T-helper 1 cell treated with Interleukin-12 subunit alpha and Interleukin-12 subunit beta and Interleukin-4 antibody, amounts not matched to agents 30 ng/mL and 1 ng/mL, for 36 hours (primary cell): ENCODE measurements at regions not wholly inside any gene's neighbourhood (a gene's known extent, or its start where the extent isn't known, plus 50 kb on each side); places are given as distances from the start of the nearest gene placed in this dataset.
"Not testable (repeated sequence)": the region's sequence is repeated elsewhere in the genome, so short reads cannot be mapped to it uniquely, and the experiment has no call there.

ENCODE experiments used
- intact Hi-C: fragments of 100-400 bp; cut with micrococcal nuclease; formaldehyde crosslinking; loops from one replicate; pipeline ENCODE4 v1.15.1; 2024

- intact Hi-C loops: no loop called here
Measured at GRCh38 chr7:119233015-119233414, 1008.5 kb downstream of the ANKRD7 start.

- intact Hi-C loops: no loop called here
Measured at GRCh38 chr7:119252962-119253361, 1020.0 kb upstream of the KCND2 start.

GRCh38 chr7:119254742-119255141, 1018.2 kb upstream of the KCND2 start:
- intact Hi-C loops: no loop called here

- intact Hi-C loops: no loop called here
Measured at GRCh38 chr7:119256001-119256400, 1017.0 kb upstream of the KCND2 start.

GRCh38 chr7:119256446-119257131, 1016.4 kb upstream of the KCND2 start:
- intact Hi-C loops: no loop called here

GRCh38 chr7:119266790-119267189, 1006.2 kb upstream of the KCND2 start:
- intact Hi-C loops: not testable (repeated sequence)

GRCh38 chr7:119270045-119270464, 1002.9 kb upstream of the KCND2 start:
- intact Hi-C loops: no loop called here

GRCh38 chr7:119270644-119271043, 1002.3 kb upstream of the KCND2 start:
- intact Hi-C loops: no loop called here

GRCh38 chr7:119271147-119271779, 1001.7 kb upstream of the KCND2 start:
- intact Hi-C loops: no loop called here

- intact Hi-C loops: no loop called here
Measured at GRCh38 chr7:119281181-119281846, 991.7 kb upstream of the KCND2 start.

GRCh38 chr7:119283353-119283752, 989.6 kb upstream of the KCND2 start:
- intact Hi-C loops: no loop called here

GRCh38 chr7:119288416-119288815, 984.6 kb upstream of the KCND2 start:
- intact Hi-C loops: no loop called here

- intact Hi-C loops: not testable (repeated sequence)
Measured at GRCh38 chr7:119300341-119300740, 972.6 kb upstream of the KCND2 start.

- intact Hi-C loops: no loop called here
Measured at GRCh38 chr7:119320316-119320715, 952.7 kb upstream of the KCND2 start.

GRCh38 chr7:119329715-119330114, 943.3 kb upstream of the KCND2 start:
- intact Hi-C loops: no loop called here

GRCh38 chr7:119335405-119335804, 937.6 kb upstream of the KCND2 start:
- intact Hi-C loops: no loop called here

- intact Hi-C loops: no loop called here
Measured at GRCh38 chr7:119341822-119342221, 931.2 kb upstream of the KCND2 start.

GRCh38 chr7:119343289-119343688, 929.7 kb upstream of the KCND2 start:
- intact Hi-C loops: no loop called here

GRCh38 chr7:119344466-119344865, 928.5 kb upstream of the KCND2 start:
- intact Hi-C loops: no loop called here

GRCh38 chr7:119348491-119348890, 924.5 kb upstream of the KCND2 start:
- intact Hi-C loops: no loop called here

GRCh38 chr7:119350334-119350733, 922.6 kb upstream of the KCND2 start:
- intact Hi-C loops: no loop called here

GRCh38 chr7:119351320-119351719, 921.7 kb upstream of the KCND2 start:
- intact Hi-C loops: no loop called here

- intact Hi-C loops: no loop called here
Measured at GRCh38 chr7:119374436-119374835, 898.5 kb upstream of the KCND2 start.
